ENCODE measurements at regions not wholly inside any gene's neighbourhood (a gene's known extent, or its start where the extent isn't known, plus 50 kb on each side); places are given as distances from the start of the nearest gene placed in this dataset.
"Not testable (repeated sequence)": the region's sequence is repeated elsewhere in the genome, so short reads cannot be mapped to it uniquely, and the experiment has no call there.

DNA sequence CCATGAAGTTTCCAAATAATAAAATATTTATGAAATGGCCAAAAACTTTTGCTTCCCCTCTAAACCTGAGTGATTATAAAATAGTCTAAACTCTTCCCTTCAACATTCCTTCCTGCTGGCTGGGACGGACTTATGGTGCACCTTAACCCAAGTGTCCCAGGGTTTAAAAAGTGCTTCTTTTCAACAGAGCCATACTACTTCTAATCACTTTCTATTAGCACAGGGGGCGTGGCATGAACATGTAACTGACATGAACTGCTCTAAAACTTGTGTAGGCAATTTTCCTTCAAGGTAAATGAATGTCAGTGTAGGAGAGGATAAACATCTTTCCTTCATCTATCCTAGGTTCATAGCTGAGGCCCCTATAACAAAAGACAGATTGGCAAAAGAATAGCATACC, 163.6 kb upstream of the RIMS1 start:
- DNase-seq (ENCODE audit: low spot score), result no peak

DNA sequence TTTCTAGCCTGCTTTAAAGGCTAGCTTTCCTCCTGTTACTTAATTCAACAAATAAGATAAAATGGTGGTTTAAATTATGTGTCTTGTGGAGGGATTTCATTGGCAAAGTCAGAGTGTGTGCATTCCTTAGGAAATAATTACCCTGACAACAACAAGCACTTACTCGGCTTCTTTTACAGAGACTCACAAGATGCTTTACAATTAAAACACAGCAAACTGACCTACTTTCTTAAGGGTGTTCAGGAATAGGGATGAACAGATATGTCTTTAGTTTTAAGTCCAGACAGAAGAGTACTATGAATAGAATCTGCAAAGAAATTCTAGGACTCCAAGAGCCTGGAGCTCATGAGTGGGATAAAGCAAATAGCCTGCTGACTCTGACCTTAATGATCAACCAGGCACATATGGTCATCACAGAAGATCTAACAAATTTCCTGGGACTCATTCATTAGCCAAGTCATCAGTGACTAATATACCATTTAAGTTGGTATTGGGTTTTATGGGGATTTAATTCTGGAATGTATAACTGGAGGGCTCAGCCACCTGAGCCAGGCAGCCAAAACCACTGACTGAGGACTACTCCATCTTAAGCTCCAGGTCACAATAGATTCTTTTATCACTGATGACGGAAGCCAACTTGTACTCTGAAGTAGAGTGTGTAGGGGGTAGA, 161.8 kb upstream of the RIMS1 start:
- DNase-seq (ENCODE audit: low spot score), result no peak

DNA sequence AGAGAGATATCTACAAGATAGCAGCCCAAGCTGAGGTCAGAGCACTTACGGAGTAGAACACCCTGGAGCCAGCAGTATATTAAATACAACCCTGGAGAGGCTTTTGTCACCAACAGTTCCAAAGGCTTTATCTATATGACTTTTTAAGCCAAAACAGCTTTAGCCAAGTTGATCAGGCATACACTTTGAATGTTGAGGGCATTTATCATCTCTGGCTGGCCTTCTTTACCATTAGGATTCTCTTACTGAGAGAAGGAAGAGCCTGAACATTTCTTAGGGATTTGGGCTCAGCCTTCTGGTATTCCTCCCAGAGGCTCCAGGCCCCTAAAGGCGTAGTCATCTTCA, 161.3 kb upstream of the RIMS1 start:
- no peak for DNase-seq (ENCODE audit: low spot score)

DNA sequence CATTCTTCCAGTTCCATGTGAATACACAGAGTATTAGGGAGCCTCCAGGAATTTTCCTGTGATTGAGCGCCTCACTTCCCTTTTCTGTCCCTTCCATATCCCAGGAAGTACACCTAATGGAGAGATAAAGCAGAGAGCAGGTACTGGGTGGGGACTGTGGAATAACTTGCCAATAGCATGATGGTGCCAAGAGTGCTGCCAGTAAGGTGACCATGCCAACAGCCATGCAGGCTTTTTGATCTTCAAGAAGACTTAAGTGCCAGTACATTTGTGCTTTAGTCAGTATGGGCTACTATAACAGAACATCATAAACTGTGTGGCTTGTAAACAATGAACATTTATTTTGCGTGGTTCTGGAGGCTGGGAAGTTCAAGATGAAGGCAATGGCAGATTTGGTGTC, 160.2 kb upstream of the RIMS1 start:
- DNase-seq (ENCODE audit: low spot score), result no peak

DNA sequence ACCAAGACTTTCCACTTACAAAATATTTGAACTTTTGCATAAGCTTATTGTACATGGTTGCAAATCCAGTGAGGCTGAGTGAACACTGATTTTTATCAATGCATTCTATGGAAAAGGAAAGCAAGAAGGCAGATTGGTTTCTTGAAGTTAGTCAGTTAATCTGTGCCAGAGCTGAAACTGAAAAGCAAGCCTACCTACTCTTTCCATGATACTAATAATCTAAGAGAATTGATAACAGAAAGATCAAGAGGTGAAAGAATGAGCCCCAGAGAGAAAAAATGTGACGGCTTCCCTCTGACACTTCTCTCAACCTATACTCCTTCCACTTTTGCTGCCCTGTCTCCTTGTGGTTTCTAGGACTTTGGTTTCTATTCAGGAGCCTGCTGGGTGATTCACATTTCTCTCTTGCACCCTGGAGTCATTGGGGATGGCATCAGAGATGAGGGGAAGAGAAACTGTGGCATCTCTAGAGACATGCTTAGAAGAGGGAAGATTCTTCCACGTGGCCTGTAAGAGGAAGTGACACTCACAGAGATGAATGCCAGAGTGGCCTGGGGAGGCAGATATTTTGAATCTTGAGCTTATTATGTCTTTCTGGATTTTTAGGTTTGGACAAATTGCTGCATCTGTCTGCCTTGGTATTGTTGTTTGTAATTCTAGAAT, 158.6 kb upstream of the RIMS1 start:
- no peak for DNase-seq (ENCODE audit: low spot score)

DNA sequence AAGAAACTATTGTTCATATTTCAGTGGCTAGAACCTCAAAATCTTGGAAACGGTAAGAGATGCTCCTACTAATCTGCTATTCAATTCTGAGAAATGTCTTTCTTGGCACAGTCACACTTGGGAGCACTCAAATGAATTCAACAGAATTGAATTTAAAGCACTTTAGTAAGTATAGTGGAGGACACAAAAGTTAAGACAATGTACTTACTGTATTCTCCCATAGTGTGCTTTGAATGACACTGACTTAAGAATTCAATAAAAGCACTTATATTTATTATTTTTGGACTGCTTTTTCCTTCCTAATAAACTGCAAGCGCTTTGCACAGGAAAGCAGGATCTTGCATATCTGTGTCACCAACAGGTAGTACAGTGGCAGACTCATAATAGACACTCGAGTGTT, 156.1 kb upstream of the RIMS1 start:
- no peak for DNase-seq (ENCODE audit: low spot score)

DNA sequence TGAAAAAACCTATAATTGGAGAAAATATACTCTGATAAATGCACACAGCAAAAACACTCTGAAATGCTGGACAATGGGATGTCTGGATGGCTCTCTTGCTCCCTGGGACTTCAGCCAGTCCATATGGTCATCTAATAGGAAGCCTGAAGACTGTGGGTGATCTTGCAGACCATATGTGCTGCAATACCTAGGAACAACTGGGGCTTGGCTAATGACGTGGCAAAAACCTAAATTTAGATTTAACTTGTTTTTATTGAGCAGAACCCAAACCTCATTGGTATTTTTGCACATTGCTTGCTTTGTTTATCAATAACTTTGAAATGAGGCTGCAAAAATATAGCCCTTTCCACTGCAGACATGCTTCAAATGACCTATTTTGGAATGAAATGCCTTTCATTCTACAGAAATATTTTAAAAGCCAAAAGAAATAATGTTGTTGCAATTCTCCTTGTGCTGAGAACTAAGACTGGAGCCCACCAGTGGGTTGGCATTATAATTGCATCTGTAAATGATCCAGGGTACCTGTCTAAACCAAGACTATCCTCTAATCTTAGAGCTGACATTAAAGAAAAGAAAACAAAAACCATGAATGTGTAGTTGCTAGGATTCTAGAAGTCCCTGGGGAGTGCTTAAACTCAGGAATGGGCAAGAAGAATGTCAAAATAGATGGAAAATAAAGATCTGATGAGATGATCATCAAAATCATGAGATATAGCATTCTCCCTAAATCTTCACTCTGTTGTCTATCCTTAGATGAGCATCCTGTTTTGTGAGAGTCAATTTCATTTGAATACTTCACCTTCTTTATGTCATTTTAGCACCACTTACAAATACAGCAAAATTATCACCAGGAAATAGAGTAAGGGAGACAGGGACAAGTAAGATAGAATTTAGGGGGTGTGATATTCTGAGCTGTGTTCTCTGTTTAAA, 152.1 kb upstream of the RIMS1 start:
- no peak for DNase-seq (ENCODE audit: low spot score)

DNA sequence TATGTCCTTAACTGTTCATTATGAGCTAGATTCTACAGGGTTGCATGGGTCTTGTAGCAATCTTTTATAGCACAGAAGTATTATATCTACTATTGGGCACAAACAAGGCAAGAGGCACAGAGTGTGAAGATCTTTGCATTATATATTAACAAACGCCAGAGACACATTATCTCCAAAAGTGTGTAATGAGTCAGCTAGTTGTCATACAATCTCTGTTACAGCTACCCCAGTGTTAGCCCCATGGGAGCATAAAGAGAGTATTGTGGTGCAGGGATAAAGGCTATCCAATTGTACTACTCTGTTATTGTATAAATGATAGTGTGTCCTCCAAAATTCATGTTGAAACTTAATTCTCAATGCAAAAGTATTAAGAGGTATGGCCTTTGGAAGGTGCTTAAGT, 148.4 kb upstream of the RIMS1 start:
- no peak for DNase-seq (ENCODE audit: low spot score)

DNA sequence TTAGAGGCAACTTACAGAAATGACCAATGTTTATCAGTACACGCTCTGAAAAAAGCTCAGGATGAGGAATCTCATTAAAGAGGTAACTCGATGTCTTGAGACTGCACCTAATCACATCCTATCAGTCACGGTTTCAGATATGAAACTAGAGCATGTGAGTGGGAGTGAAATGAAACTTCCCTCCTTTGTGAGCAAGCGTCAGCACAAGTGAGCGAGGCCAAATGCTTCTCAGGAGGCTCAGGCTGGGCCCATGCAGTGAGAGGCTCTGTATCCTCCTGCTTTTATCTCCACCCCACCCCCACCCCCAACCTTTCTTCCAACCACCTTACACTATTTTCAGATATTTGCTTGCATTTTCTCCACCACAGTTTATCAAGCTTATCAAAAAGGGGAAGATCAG, 140.8 kb upstream of the RIMS1 start:
- DNase-seq (ENCODE audit: low spot score), result no peak

DNA sequence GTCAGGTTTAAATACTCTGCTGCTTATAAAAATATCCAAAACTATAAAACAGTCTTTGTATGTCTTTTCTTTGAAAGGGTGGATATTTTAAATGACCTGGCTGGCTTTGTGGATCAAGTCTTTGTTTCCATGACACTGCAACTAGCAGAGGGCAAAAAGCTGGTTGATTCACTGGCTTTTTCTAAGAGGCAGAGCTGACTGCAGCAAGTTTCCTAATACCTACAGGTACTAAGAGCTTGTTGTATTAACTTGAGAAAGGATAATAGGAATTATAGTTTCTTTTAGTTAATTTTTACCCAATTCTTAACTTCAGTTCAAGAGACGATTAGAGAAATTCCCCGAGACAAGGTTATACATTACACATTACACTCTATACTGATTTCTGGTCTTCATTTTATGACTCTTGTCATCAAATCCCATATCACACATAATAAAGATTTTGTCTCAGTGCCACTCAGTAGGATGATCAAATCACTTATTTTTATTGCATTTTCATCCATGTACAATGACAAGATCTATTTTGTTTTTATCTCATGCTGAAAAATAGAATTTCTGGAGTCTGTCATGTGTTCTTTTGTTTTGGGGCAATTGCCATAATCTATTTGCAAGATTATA, 120.1 kb upstream of the RIMS1 start:
- DNase-seq (ENCODE audit: low spot score), result no peak

DNA sequence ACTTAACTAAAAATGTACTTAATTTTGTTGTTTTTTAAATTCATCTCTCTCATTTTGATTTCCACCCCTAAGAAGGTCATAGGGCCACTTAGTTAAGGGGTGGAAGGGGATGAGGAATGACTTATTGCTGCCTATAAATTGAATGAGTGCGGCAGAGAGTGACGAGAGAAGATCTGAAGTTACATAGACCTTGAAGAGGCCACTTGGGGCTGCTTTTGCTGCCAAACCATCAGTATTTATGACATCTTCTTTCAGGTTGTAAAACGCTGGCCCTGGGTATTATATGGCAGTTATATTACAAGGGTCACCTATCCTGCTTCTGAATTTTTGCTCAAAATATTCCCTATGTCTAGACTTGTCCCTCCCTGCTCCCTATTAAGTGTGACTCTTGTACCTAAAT, 119.6 kb upstream of the RIMS1 start:
- no peak for DNase-seq (ENCODE audit: low spot score)

DNA sequence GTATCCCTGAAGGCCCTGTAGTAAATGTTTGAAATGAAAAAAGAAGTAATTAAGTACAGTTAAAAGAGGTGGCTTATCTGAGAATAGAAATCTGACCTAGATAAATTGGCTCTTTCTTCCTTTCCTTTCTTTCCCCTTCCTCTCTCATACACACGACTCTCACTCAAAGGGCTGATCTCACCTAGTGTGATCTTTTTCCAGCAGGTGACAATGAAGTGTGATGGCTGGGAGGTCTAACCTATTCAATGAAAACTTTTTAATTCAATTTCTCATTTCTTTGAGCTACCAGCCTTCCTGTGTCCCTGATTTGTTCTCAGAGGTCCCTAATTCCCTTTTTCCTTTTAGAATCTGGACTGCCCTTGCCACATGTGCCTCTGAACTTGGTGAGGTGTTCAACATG, 118.0 kb upstream of the RIMS1 start:
- no peak for DNase-seq (ENCODE audit: low spot score)

DNA sequence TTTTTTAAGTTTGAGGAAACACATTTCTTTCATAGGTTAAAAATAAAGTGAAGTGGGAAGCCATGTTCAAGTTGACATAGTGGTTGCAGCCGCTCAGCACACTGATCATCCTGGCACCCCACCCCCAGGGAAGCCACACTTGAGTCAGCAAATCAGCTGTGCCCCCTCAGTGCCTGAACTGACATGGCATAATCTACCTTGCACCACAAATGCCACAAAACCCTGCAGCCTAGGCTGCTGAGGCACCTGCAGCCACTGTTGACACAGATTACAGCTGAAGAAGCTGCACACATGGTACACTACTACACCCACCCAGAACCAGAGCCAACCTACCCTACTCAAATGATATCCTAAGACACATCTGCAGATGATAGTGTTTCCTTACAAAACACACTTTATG, 77.5 kb upstream of the RIMS1 start:
- no peak for DNase-seq (ENCODE audit: low spot score)

DNA sequence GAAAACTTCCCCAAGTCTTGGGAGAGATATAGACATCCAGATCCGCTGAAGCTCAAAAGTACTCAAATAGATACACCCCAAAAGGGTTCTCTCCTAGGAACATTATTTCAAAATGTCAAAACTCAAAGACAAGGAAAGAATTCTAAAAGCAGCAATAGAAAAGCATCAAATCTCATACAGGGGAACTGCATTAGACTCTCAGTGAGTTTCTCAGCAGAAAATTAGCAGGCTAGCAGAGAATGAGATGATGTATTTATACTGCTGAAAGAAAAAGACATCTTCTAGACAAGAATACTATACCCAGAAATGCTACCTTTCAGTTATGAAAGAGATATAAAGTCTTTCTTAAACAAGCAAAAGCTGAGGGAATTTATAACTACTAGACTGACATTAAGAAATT, 75.5 kb upstream of the RIMS1 start:
- DNase-seq (ENCODE audit: low spot score), result no peak

DNA sequence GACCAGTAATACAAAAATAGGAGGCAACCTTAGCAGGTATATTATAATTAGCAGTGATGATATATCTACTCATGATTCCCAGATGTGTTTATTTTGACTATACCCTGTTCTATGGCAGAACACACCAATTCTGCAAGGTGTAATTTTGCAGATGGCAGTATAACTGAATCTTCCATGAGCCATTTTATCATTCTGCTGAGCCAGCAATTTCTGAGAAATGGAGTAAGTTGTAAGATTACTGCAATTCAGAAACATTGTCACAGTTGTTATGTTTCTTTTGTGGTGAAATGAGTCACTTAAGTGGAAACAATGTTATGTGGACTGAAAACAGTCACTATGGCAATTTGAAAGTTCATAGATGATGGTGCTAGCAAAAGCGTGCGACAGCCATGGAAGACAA, 63.7 kb upstream of the RIMS1 start:
- no peak for DNase-seq (ENCODE audit: low spot score)

DNA sequence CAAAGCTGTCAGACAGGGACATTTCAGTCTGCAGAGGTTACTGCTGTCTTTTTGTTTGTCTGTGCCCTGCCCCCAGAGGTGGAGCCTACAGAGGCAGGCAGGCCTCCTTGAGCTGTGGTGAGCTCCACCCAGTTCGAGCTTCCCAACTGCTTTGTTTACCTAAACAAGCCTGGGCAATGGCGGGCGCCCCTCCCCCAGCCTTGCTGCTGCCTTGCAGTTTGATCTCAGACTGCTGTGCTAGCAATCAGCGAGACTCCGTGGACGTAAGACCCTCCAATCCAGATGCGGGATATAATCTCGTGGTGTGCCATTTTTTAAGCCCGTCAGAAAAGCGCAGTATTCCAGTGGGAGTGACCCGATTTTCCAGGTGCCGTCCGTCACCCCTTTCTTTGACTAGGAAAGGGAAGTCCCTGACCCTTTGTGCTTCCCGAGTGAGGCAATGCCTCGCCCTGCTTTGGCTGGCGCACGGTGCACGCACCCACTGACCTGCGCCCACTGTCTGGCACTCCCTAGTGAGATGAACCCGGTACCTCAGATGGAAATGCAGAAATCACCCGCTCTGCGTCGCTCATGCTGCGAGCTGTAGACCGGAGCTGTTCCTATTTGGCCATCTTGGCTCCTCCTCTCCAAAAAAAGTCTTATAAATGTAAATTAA, 54.1 kb upstream of the RIMS1 start:
- not testable (repeated sequence) for DNase-seq (ENCODE audit: low spot score)

All from CD4-positive, alpha-beta T cell treated with Interleukin-15 for 4 hours (primary cell).